ENCODE measurements at regions not wholly inside any gene's neighbourhood (a gene's known extent, or its start where the extent isn't known, plus 50 kb on each side); places are given as distances from the start of the nearest gene placed in this dataset.

DNA sequence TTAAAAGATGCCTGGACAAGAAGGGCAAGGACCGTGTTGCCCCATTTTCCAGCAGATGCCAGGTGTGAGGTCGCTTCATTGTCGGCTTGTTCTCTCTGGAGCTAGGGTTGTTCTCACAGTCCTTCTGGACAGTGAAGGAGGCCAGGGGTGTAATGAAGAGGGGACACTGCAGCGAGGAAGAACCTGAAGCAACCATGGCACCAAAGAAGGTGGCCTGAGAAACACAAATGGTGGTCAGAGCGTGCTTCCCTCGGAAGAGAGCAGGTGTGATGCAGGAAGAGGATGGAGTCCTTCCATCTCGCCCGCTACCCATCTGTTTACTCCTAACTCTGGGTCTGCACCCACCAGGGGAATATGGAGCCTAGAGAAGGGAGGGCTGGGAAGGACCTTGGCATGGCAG lies 50.3 kb upstream of the TWIST2 start:
- peaks cover 14% of the 10 kb centered on the region for H3K27me3 ChIP-seq
- no peak for ATAC-seq
- 77 to 100% methylated on average over 2 to 7 of the region's 8 CpGs for WGBS, 2 donors (ENCODE audit: low coverage in 1 of 2)
- no peaks in the 10 kb centered on the region for H3K36me3 ChIP-seq
- no peak overlapping the region for H3K4me3 ChIP-seq
- H3K4me1 ChIP-seq: no peaks in the 10 kb centered on the region
- no peaks in the 10 kb centered on the region for H3K9me3 ChIP-seq
- TF ChIP-seq EP300 (IDR thresholded peaks at IDR 0.05) (no peak), POLR2AphosphoS5 (IDR thresholded peaks at IDR 0.05) (no peak), CTCF (IDR thresholded peaks at IDR 0.05) (no peak), POLR2A (IDR thresholded peaks at IDR 0.05) (no peak)
- H3K27ac ChIP-seq: no peak overlapping the region

Small RNA genes in the stretch of these regions (small RNA-seq; reads per million reads assigned to genes)
- gene AC113618.1: 0 reads per million in 4 donors

All from gastroesophageal sphincter (tissue), 4 donors.